H9 (cell line): ENCODE measurements at regions not wholly inside any gene's neighbourhood (a gene's known extent, or its start where the extent isn't known, plus 50 kb on each side); places are given as distances from the start of the nearest gene placed in this dataset.

ENCODE experiments used
- DNase-seq: peaks from one replicate; pipeline ENCODE4 v3.0.0-alpha.2; 2017
- H2AFZ ChIP-seq: one replicate; pipeline ENCODE4 v1.6.1; 2013; ENCODE audit warnings: mild to moderate bottlenecking, low read length, control low read depth, moderate library complexity
- H2AK5ac ChIP-seq: 2 replicates; pipeline ENCODE4 v1.6.1; 2013; ENCODE audit warnings: low read length, control low read depth, mixed read lengths; ENCODE audit not compliant: insufficient read length
- H2BK120ac ChIP-seq: one replicate; pipeline ENCODE4 v1.6.1; 2013; ENCODE audit warnings: low read depth, mild to moderate bottlenecking, low read length, control low read depth, inconsistent platforms; ENCODE audit not compliant: poor library complexity, severe bottlenecking
- H2BK12ac ChIP-seq: 2 replicates; pipeline ENCODE4 v1.6.1; 2013; ENCODE audit warnings: low read length, control low read depth, mixed read lengths, low read depth; ENCODE audit not compliant: insufficient read length
- H2BK15ac ChIP-seq: 2 replicates; pipeline ENCODE4 v1.6.1; 2013; ENCODE audit warnings: low read depth, low read length, control low read depth
- H2BK20ac ChIP-seq: one replicate; pipeline ENCODE4 v1.6.1; 2013; ENCODE audit warnings: low read depth, mild to moderate bottlenecking, low read length, control low read depth, inconsistent platforms; ENCODE audit not compliant: poor library complexity, severe bottlenecking
- H2BK5ac ChIP-seq: 2 replicates; pipeline ENCODE4 v1.6.1; 2013; ENCODE audit warnings: low read length, control low read depth, mixed read lengths; ENCODE audit not compliant: insufficient read length
- H3K14ac ChIP-seq: 2 replicates; pipeline ENCODE4 v1.6.1; 2013; ENCODE audit warnings: low read length, control low read depth; ENCODE audit not compliant: insufficient read depth
- H3K18ac ChIP-seq: 2 replicates; pipeline ENCODE4 v1.6.1; 2013; ENCODE audit warnings: low read depth, mild to moderate bottlenecking, mixed read lengths, low read length, control low read depth; ENCODE audit not compliant: insufficient read length
- H3K23ac ChIP-seq: 2 replicates; pipeline ENCODE4 v1.6.1; 2013; ENCODE audit warnings: low read length, control low read depth, mixed read lengths, low read depth; ENCODE audit not compliant: insufficient read length
- H3K23me2 ChIP-seq: 2 replicates; pipeline ENCODE4 v1.6.1; 2013; ENCODE audit warnings: low read depth, mild to moderate bottlenecking, mixed read lengths, low read length, control low read depth; ENCODE audit not compliant: insufficient read length, poor library complexity, severe bottlenecking
- H3K27ac ChIP-seq: 2 replicates; pipeline ENCODE4 v1.5.1; 2013; ENCODE audit warnings: low read length, control low read depth, mixed read lengths, low read depth; ENCODE audit not compliant: insufficient read length
- H3K27me3 ChIP-seq: 2 replicates; pipeline ENCODE4 v1.6.1; 2013; ENCODE audit warnings: low read length, control low read depth, inconsistent platforms; ENCODE audit not compliant: insufficient read depth
- H3K4ac ChIP-seq: 2 replicates; pipeline ENCODE4 v1.6.1; 2013; ENCODE audit warnings: low read depth, mild to moderate bottlenecking, control low read depth, inconsistent platforms, low read length, moderate library complexity
- H3K4me1 ChIP-seq: 2 replicates; pipeline ENCODE4 v1.6.1; 2013; ENCODE audit warnings: low read length, control low read depth, inconsistent platforms; ENCODE audit not compliant: insufficient read depth
- H3K4me2 ChIP-seq: 2 replicates; pipeline ENCODE4 v1.6.1; 2013; ENCODE audit warnings: low read length, control low read depth, mixed read lengths; ENCODE audit not compliant: insufficient read length, insufficient read depth
- H3K56ac ChIP-seq: 2 replicates; pipeline ENCODE4 v1.6.1; 2013; ENCODE audit warnings: low read depth, mild to moderate bottlenecking, mixed read lengths, low read length, control low read depth; ENCODE audit not compliant: insufficient read length
- H3K79me1 ChIP-seq: 2 replicates; pipeline ENCODE4 v1.6.1; 2013; ENCODE audit warnings: low read depth, mild to moderate bottlenecking, moderate library complexity, low read length, control low read depth, inconsistent platforms; ENCODE audit not compliant: insufficient read depth, poor library complexity, severe bottlenecking
- H3K79me2 ChIP-seq: 2 replicates; pipeline ENCODE4 v1.6.1; 2013; ENCODE audit warnings: low read length, control low read depth, inconsistent platforms; ENCODE audit not compliant: insufficient read depth
- H3K9ac ChIP-seq: 2 replicates; pipeline ENCODE4 v1.6.1; 2013; ENCODE audit warnings: low read length, control low read depth, mixed read lengths; ENCODE audit not compliant: insufficient read length; ENCODE audit errors: extremely low read depth
- H3K9me3 ChIP-seq: one replicate; pipeline ENCODE4 v1.6.1; 2013; ENCODE audit warnings: low read depth, low read length, inconsistent platforms; ENCODE audit not compliant: control insufficient read depth
- H3T11ph ChIP-seq: one replicate; pipeline ENCODE4 v1.6.1; 2013; ENCODE audit warnings: mild to moderate bottlenecking, low read length, control low read depth, inconsistent platforms
- H4K20me1 ChIP-seq: one replicate; pipeline ENCODE4 v1.6.1; 2013; ENCODE audit not compliant: control insufficient read depth, insufficient read length, insufficient read depth
- H4K5ac ChIP-seq: 2 replicates; pipeline ENCODE4 v1.6.1; 2013; ENCODE audit warnings: low read depth, mild to moderate bottlenecking, mixed read lengths, low read length, control low read depth; ENCODE audit not compliant: insufficient read length
- H4K8ac ChIP-seq: replicated peaks from 2 replicates; pipeline ENCODE4 v1.6.1; 2013; ENCODE audit warnings: low read length, control low read depth, mixed read lengths, low read depth; ENCODE audit not compliant: insufficient read length
- H4K91ac ChIP-seq: 2 replicates; pipeline ENCODE4 v1.6.1; 2013; ENCODE audit warnings: low read depth, mild to moderate bottlenecking, moderate library complexity, mixed read lengths, low read length, control low read depth; ENCODE audit not compliant: insufficient read length
- H3K27ac Mint-ChIP-seq, 3 experiments: 2 replicates in 2 of 3; 3 replicates in 1 of 3; pipeline ENCODE4 v1.8.0; 2020 to 2021; ENCODE audit warnings: mixed read lengths in 3 of 3, mild to moderate bottlenecking in 1 of 3, moderate library complexity in 1 of 3
- H3K27me3 Mint-ChIP-seq: 2 replicates; pipeline ENCODE4 v1.8.0; 2021; ENCODE audit warnings: low read depth, mild to moderate bottlenecking, moderate library complexity, mixed read lengths
- H3K36me3 Mint-ChIP-seq, 3 experiments: 2 replicates in 2 of 3; 3 replicates in 1 of 3; pipeline ENCODE4 v1.8.0; 2020 to 2021; ENCODE audit warnings: low read depth in 3 of 3, mixed read lengths in 3 of 3; ENCODE audit not compliant: insufficient read depth in 1 of 3
- H3K4me1 Mint-ChIP-seq, 2 experiments: 2 replicates each; pipeline ENCODE4 v1.8.0; 2020; ENCODE audit warnings: mixed read lengths in 2 of 2
- H3K4me3 Mint-ChIP-seq, 2 experiments: 2 replicates in 1 of 2; 3 replicates in 1 of 2; pipeline ENCODE4 v1.8.0; 2020 to 2021; ENCODE audit warnings: mild to moderate bottlenecking in 2 of 2, mixed read lengths in 2 of 2, moderate library complexity in 1 of 2
- H3K9me3 Mint-ChIP-seq, 2 experiments: 2 replicates in 1 of 2; 3 replicates in 1 of 2; pipeline ENCODE4 v1.8.0; 2020; ENCODE audit warnings: mild to moderate bottlenecking in 2 of 2, mixed read lengths in 2 of 2, moderate library complexity in 1 of 2
- WGBS: extraction: QIAGEN DNeasy Blood & Tissue Kit; methylation state at CpG from one replicate; pipeline ENCODE4 v1.1.7; 2013; ENCODE audit warnings: missing lambda C conversion rate, low lambda C conversion rate, mixed read lengths; ENCODE audit not compliant: insufficient read length; ENCODE audit errors: extremely low coverage; 5-methylcytosine and 5-hydroxymethylcytosine counted together
- TF ChIP-seq, protein P1 (sequence below): fragments of 200-600 bp; sonication (generic); conservative IDR thresholded peaks from 3 replicates; pipeline ENCODE4 v1.8.0; 2021; ENCODE audit warnings: antibody characterized with exemption, mild to moderate bottlenecking

GRCh38 chr1:88104236-88104635 is 579.8 kb upstream of the PKN2 start:
- TF ChIP-seq, protein P1, sequence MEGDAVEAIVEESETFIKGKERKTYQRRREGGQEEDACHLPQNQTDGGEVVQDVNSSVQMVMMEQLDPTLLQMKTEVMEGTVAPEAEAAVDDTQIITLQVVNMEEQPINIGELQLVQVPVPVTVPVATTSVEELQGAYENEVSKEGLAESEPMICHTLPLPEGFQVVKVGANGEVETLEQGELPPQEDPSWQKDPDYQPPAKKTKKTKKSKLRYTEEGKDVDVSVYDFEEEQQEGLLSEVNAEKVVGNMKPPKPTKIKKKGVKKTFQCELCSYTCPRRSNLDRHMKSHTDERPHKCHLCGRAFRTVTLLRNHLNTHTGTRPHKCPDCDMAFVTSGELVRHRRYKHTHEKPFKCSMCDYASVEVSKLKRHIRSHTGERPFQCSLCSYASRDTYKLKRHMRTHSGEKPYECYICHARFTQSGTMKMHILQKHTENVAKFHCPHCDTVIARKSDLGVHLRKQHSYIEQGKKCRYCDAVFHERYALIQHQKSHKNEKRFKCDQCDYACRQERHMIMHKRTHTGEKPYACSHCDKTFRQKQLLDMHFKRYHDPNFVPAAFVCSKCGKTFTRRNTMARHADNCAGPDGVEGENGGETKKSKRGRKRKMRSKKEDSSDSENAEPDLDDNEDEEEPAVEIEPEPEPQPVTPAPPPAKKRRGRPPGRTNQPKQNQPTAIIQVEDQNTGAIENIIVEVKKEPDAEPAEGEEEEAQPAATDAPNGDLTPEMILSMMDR, result no peak
- Histone ChIP-seq H4K20me1 (no peaks in the 10 kb centered on the region), H2BK20ac (no peak overlapping the region), H3K79me2 (no peaks in the 10 kb centered on the region), H4K91ac (no peak overlapping the region), H2AK5ac (no peak overlapping the region), H2BK5ac (no peak overlapping the region), H3K4ac (no peak overlapping the region), H4K5ac (no peak overlapping the region), H2BK12ac (no peak overlapping the region), H4K8ac (no peak overlapping the region), H3K23me2 (no peaks in the 10 kb centered on the region), H3K18ac (no peak overlapping the region), H3K23ac (no peak overlapping the region), H2BK120ac (no peak overlapping the region), H3K27me3 (no peaks in the 10 kb centered on the region), H3K9me3 (no peaks in the 10 kb centered on the region), H3T11ph (no peak overlapping the region), H3K27ac (no peak overlapping the region), H3K4me2 (no peak overlapping the region), H3K4me1 (no peaks in the 10 kb centered on the region), H3K79me1 (no peaks in the 10 kb centered on the region), H3K14ac (no peak overlapping the region), H3K56ac (no peak overlapping the region), H2AFZ (no peak overlapping the region), H2BK15ac (no peak overlapping the region), H3K9ac (no peak overlapping the region)
- H3K4me3 Mint-ChIP-seq, result no peak overlapping the region
- H3K27ac Mint-ChIP-seq, result no peak overlapping the region
- no peaks in the 10 kb centered on the region for H3K36me3 Mint-ChIP-seq
- no peak for DNase-seq
- H3K4me1 Mint-ChIP-seq, result peaks cover 6 to 8% of the 10 kb centered on the region in 2 experiments; a peak in 3 of 4 replicates
- WGBS, result no CpG with 5 or more reads among the region's 1 CpG
- no peaks in the 10 kb centered on the region for H3K9me3 Mint-ChIP-seq
- H3K27me3 Mint-ChIP-seq, result no peaks in the 10 kb centered on the region
